ENCODE measurements at regions not wholly inside any gene's neighbourhood (a gene's known extent, or its start where the extent isn't known, plus 50 kb on each side); places are given as distances from the start of the nearest gene placed in this dataset.
"Not testable (repeated sequence)": the region's sequence is repeated elsewhere in the genome, so short reads cannot be mapped to it uniquely, and the experiment has no call there.

GRCh38 chr5:176144508-176144907 lies 93.7 kb upstream of the SIMC1 start:
- no peak overlapping the region for H3K4me3 ChIP-seq (replicated peaks in 1 of 3; ENCODE audit: insufficient read depth in 1 of 3, low read depth in 2 of 3, low read length in 3 of 3)

GRCh38 chr5:176149948-176150347 lies 88.3 kb upstream of the SIMC1 start:
- peaks cover 0 to 27% of the 10 kb centered on the region in 2 experiments; a peak in 3 of 5 replicates for H3K27me3 ChIP-seq (ENCODE audit: control insufficient read depth in 1 of 2, insufficient read depth in 2 of 2, low read length in 2 of 2)
- H3K27ac ChIP-seq (ENCODE audit: extremely low read length, insufficient read depth, low read length); intact Hi-C loops (cut with micrococcal nuclease; ENCODE audit: unreplicated experiment); H3K36me3 ChIP-seq (replicated peaks in 1 of 2; ENCODE audit: control insufficient read depth in 1 of 2, insufficient read depth in 2 of 2, low read length in 2 of 2); H3K4me1 ChIP-seq (ENCODE audit: insufficient read depth, low read length); H4K20me1 ChIP-seq (ENCODE audit: insufficient read depth, low read length); POLR2A ChIA-PET; H3K4me2 ChIP-seq (ENCODE audit: low read depth, low read length); H3K79me2 ChIP-seq (ENCODE audit: insufficient read depth, low read length); BruUV-seq (replicated peaks); DNase-seq (ENCODE audit: low spot score); FAIRE-seq; H3K9ac ChIP-seq (ENCODE audit: insufficient read depth, low read depth, low read length); in situ Hi-C loops (cut with HindIII; ENCODE audit: extremely low pct_ligation_motif_present, low pct_unique_long_range_greater_than_20kb); H3K9me3 ChIP-seq (ENCODE audit: low read length); H2AFZ ChIP-seq (ENCODE audit: low read length); H3K4me3 ChIP-seq (replicated peaks in 1 of 3; ENCODE audit: insufficient read depth in 1 of 3, low read depth in 2 of 3, low read length in 3 of 3); ATAC-seq; CTCF ChIA-PET (ENCODE audit: low intra/inter-chr PET ratio, low total read pairs): not testable (repeated sequence)
- 82% methylated on average over 3 of the region's 3 CpGs for WGBS (ENCODE audit: low lambda C conversion rate)

More at GRCh38 chr5:176144508-176144907, 93.7 kb upstream of the SIMC1 start:
- CTCF ChIA-PET (ENCODE audit: low intra/inter-chr PET ratio, low total read pairs) = no interaction called here
- Histone ChIP-seq H3K79me2 (ENCODE audit: insufficient read depth, low read length) (no peaks in the 10 kb centered on the region), H3K4me1 (ENCODE audit: insufficient read depth, low read length) (no peaks in the 10 kb centered on the region), H3K9ac (ENCODE audit: insufficient read depth, low read depth, low read length) (no peak overlapping the region), H4K20me1 (ENCODE audit: insufficient read depth, low read length) (no peaks in the 10 kb centered on the region), H3K27ac (ENCODE audit: extremely low read length, insufficient read depth, low read length) (no peak overlapping the region), H3K27me3 (ENCODE audit: control insufficient read depth in 1 of 2, insufficient read depth in 2 of 2, low read length in 2 of 2) (peaks cover 0 to 16% of the 10 kb centered on the region in 2 experiments; a peak in 3 of 5 replicates), H3K9me3 (ENCODE audit: low read length) (no peaks in the 10 kb centered on the region), H2AFZ (ENCODE audit: low read length) (no peak overlapping the region), H3K36me3 (replicated peaks in 1 of 2; ENCODE audit: control insufficient read depth in 1 of 2, insufficient read depth in 2 of 2, low read length in 2 of 2) (no peaks in the 10 kb centered on the region), H3K4me2 (ENCODE audit: low read depth, low read length) (no peak overlapping the region)
- no peak for TF ChIP-seq ESRRA (CRISPR knock-in tag; IDR thresholded peaks at IDR 0.05; ENCODE audit: low read depth)
- TF ChIP-seq ZNF83 (CRISPR knock-in tag; IDR thresholded peaks at IDR 0.05; ENCODE audit: borderline replicate concordance) = no peak
- no peak for TF ChIP-seq MAX (IDR thresholded peaks at IDR 0.05)
- no peak for TF ChIP-seq ZKSCAN8 (CRISPR knock-in tag; IDR thresholded peaks at IDR 0.05; ENCODE audit: borderline replicate concordance)
- TF ChIP-seq ZNF10 (CRISPR knock-in tag; IDR thresholded peaks at IDR 0.05; ENCODE audit: borderline replicate concordance, low read depth) = no peak
- TF ChIP-seq ZNF562 (CRISPR knock-in tag; IDR thresholded peaks at IDR 0.05; ENCODE audit: borderline replicate concordance) = no peak
- no peak for TF ChIP-seq ZBTB49 (CRISPR knock-in tag; IDR thresholded peaks at IDR 0.05; ENCODE audit: borderline replicate concordance)
- TF ChIP-seq KLF6 (CRISPR knock-in tag; IDR thresholded peaks at IDR 0.05) = no peak
- DNase-seq (ENCODE audit: low spot score) (no peak), ATAC-seq (no peak), FAIRE-seq (no peak)
- intact Hi-C loops (cut with micrococcal nuclease; ENCODE audit: unreplicated experiment) (no loop called here), in situ Hi-C loops (cut with HindIII; ENCODE audit: extremely low pct_ligation_motif_present, low pct_unique_long_range_greater_than_20kb) (no loop called here)
- WGBS (ENCODE audit: low lambda C conversion rate) = 10% methylated on average over 2 of the region's 2 CpGs
- POLR2A ChIA-PET = no interaction called here
- BruUV-seq (replicated peaks) = no TSS peak

Data from HepG2 (cell line).